ENCODE measurements at regions not wholly inside any gene's neighbourhood (a gene's known extent, or its start where the extent isn't known, plus 50 kb on each side); places are given as distances from the start of the nearest gene placed in this dataset.

DNA sequence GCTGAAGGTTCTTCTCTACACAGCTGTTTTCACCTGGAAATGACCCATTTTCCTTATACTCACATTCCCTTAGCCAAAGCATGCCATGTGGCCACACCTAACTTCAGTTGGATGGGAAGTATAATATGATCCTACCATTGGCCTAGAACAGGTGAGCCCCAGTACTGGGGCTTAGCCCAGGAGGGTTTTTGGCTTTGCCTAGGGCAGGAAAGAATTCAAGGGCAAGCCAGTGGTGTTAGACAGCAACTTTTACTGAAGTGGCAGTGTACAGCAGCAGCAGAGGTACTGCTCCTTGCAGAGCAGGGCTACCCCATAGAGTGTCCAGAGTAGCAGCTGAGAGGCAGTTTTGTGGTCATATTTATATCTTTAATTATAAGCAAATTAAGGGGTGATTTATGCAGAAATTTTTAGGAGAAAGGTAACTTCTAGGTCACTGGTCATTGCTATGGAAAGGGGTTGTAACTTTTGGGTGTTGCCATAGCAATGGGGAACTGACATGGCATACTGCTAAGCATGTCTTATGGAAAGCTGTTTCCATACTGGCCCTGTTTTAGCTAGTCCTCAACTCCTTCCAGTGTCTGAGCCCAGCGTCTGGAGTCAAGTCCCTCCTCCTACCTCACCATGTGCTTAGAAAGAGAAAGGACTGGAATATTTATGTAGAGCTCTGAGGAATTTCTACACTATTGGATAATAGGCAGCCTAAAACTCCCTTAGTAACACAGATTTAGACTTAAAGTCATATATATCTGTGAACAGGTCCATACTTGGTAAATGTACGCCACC, 109.0 kb upstream of the DTNA start:
- Histone ChIP-seq H3K9ac (ENCODE audit: low read length in 3 of 3) (no peak overlapping the region), H3K27me3 (ENCODE audit: control insufficient read depth, insufficient read depth, low read length) (no peaks in the 10 kb centered on the region), H3K9me3 (ENCODE audit: control insufficient read depth in 2 of 3, insufficient read depth in 1 of 3, low read length in 3 of 3) (no peaks in the 10 kb centered on the region), H3K4me1 (ENCODE audit: control insufficient read depth in 2 of 3, insufficient read depth in 2 of 3, low read depth in 1 of 3, low read length in 3 of 3) (no peaks in the 10 kb centered on the region), H3K36me3 (ENCODE audit: control insufficient read depth in 2 of 3, insufficient read depth in 3 of 3, low read length in 3 of 3) (no peaks in the 10 kb centered on the region), H3K4me3 (ENCODE audit: low read length in 3 of 3) (no peak overlapping the region), H3K27ac (ENCODE audit: low read depth in 2 of 2, low read length in 2 of 2) (no peak overlapping the region)
- DNase-seq (no peak), FAIRE-seq (no peak)
- intact Hi-C loops (cut with DNase I), result no loop called here
- TF ChIP-seq, protein P1, sequence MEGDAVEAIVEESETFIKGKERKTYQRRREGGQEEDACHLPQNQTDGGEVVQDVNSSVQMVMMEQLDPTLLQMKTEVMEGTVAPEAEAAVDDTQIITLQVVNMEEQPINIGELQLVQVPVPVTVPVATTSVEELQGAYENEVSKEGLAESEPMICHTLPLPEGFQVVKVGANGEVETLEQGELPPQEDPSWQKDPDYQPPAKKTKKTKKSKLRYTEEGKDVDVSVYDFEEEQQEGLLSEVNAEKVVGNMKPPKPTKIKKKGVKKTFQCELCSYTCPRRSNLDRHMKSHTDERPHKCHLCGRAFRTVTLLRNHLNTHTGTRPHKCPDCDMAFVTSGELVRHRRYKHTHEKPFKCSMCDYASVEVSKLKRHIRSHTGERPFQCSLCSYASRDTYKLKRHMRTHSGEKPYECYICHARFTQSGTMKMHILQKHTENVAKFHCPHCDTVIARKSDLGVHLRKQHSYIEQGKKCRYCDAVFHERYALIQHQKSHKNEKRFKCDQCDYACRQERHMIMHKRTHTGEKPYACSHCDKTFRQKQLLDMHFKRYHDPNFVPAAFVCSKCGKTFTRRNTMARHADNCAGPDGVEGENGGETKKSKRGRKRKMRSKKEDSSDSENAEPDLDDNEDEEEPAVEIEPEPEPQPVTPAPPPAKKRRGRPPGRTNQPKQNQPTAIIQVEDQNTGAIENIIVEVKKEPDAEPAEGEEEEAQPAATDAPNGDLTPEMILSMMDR (IDR thresholded peaks at IDR 0.05; ENCODE audit: borderline replicate concordance, extremely low read depth, insufficient read depth), result no peak

DNA sequence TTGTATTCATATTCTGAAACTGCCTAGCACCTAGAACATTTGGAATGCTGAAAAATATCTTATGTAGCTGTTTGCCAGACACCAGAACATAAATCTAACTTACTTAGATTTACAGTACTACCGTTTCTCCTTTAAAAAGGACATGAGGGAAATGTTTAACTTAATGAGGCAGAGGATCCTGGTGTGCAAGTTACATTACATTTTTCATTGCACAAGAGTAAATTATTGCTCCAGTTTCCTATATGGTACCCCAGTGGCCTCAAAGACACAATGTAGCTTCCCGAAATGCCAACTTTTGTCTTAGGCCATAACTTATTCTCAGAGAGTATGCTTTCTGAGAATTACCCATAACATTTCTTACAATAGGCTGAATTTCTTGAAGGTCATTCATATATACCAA, 105.5 kb upstream of the DTNA start:
- H3K9me3 ChIP-seq (ENCODE audit: control insufficient read depth in 2 of 3, insufficient read depth in 1 of 3, low read length in 3 of 3), result no peaks in the 10 kb centered on the region
- H3K4me3 ChIP-seq (ENCODE audit: low read length in 3 of 3), result no peak overlapping the region
- no peaks in the 10 kb centered on the region for H3K36me3 ChIP-seq (ENCODE audit: control insufficient read depth in 2 of 3, insufficient read depth in 3 of 3, low read length in 3 of 3)
- intact Hi-C loops (cut with DNase I), result no loop called here
- FAIRE-seq, result no peak
- DNase-seq, result no peak
- TF ChIP-seq, protein P1 (IDR thresholded peaks at IDR 0.05; ENCODE audit: borderline replicate concordance, extremely low read depth, insufficient read depth), result no peak
- no peaks in the 10 kb centered on the region for H3K27me3 ChIP-seq (ENCODE audit: control insufficient read depth, insufficient read depth, low read length)
- H3K4me1 ChIP-seq (ENCODE audit: control insufficient read depth in 2 of 3, insufficient read depth in 2 of 3, low read depth in 1 of 3, low read length in 3 of 3), result no peaks in the 10 kb centered on the region
- H3K9ac ChIP-seq (ENCODE audit: low read length in 3 of 3), result no peak overlapping the region
- no peak overlapping the region for H3K27ac ChIP-seq (ENCODE audit: low read depth in 2 of 2, low read length in 2 of 2)

DNA sequence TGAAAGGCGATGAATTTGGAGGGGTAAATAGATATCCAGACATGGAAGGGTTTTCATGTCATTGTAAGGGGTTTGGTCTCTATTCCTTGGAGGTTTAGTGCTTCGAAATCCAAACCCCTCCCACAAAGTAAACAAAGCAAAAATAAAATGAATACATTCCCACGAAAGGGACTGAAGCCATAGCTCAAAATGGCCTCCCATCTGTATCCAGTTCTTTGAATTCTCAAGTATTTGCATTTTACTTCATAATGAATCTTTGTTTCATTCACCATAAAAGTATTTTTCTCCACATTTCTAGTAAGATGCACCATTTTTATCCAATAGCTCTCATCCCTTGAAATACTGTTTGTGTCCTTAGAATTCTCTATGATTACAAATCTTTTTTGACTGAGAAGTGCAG, 103.2 kb upstream of the DTNA start:
- Histone ChIP-seq H3K36me3 (ENCODE audit: control insufficient read depth in 2 of 3, insufficient read depth in 3 of 3, low read length in 3 of 3) (no peaks in the 10 kb centered on the region), H3K4me3 (ENCODE audit: low read length in 3 of 3) (no peak overlapping the region), H3K27me3 (ENCODE audit: control insufficient read depth, insufficient read depth, low read length) (no peaks in the 10 kb centered on the region), H3K4me1 (ENCODE audit: control insufficient read depth in 2 of 3, insufficient read depth in 2 of 3, low read depth in 1 of 3, low read length in 3 of 3) (no peaks in the 10 kb centered on the region), H3K27ac (ENCODE audit: low read depth in 2 of 2, low read length in 2 of 2) (no peak overlapping the region), H3K9ac (ENCODE audit: low read length in 3 of 3) (no peak overlapping the region), H3K9me3 (ENCODE audit: control insufficient read depth in 2 of 3, insufficient read depth in 1 of 3, low read length in 3 of 3) (no peaks in the 10 kb centered on the region)
- intact Hi-C loops (cut with DNase I), result no loop called here
- TF ChIP-seq, protein P1 (IDR thresholded peaks at IDR 0.05; ENCODE audit: borderline replicate concordance, extremely low read depth, insufficient read depth), result no peak
- DNase-seq (no peak), FAIRE-seq (no peak)

DNA sequence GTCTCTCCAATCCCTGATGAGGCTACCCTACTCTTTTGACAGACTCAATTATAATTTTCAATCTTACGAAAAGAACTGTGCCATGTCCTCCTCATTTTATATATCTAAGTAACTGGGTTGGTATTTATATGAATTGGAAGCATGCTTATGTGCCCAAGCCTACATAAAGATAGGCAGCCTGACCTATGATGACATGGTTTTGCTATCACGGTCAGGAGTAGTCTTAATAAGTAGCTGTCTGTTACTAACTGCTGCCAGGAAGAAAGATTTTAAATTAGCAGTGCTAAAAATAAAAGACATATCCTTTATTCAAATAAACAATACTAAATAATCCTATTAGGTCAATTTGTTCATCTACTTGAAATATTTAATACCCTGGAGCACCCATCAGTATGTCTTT, 102.0 kb upstream of the DTNA start:
- Histone ChIP-seq H3K9me3 (ENCODE audit: control insufficient read depth in 2 of 3, insufficient read depth in 1 of 3, low read length in 3 of 3) (no peaks in the 10 kb centered on the region), H3K4me3 (ENCODE audit: low read length in 3 of 3) (no peak overlapping the region), H3K4me1 (ENCODE audit: control insufficient read depth in 2 of 3, insufficient read depth in 2 of 3, low read depth in 1 of 3, low read length in 3 of 3) (no peaks in the 10 kb centered on the region), H3K36me3 (ENCODE audit: control insufficient read depth in 2 of 3, insufficient read depth in 3 of 3, low read length in 3 of 3) (no peaks in the 10 kb centered on the region), H3K9ac (ENCODE audit: low read length in 3 of 3) (no peak overlapping the region), H3K27me3 (ENCODE audit: control insufficient read depth, insufficient read depth, low read length) (no peaks in the 10 kb centered on the region), H3K27ac (ENCODE audit: low read depth in 2 of 2, low read length in 2 of 2) (no peak overlapping the region)
- intact Hi-C loops (cut with DNase I), result no loop called here
- FAIRE-seq (no peak), DNase-seq (no peak)
- TF ChIP-seq, protein P1 (IDR thresholded peaks at IDR 0.05; ENCODE audit: borderline replicate concordance, extremely low read depth, insufficient read depth), result no peak

Data from kidney (tissue), 13 donors.